A673 (cell line): ENCODE measurements at regions not wholly inside any gene's neighbourhood (a gene's known extent, or its start where the extent isn't known, plus 50 kb on each side); places are given as distances from the start of the nearest gene placed in this dataset.

ENCODE experiments used
- CTCF ChIP-seq: fragments of 300-800, 200-600 bp; sonication (generic); conservative IDR thresholded peaks from 2 replicates; pipeline ENCODE4 v1.5.1; 2017; ENCODE audit warnings: low read depth, mild to moderate bottlenecking, antibody characterized with exemption, low read length, moderate library complexity, mixed read lengths
- EZH2 ChIP-seq: fragments of 200-600 bp; sonication (generic); IDR thresholded peaks from 2 replicates; pipeline ENCODE4 v1.6.1; 2017; ENCODE audit warnings: borderline replicate concordance, low read depth, mild to moderate bottlenecking, mixed read lengths, antibody characterized with exemption, low read length; ENCODE audit not compliant: poor library complexity, severe bottlenecking

- no peak for TF ChIP-seq EZH2
- TF ChIP-seq CTCF: no peak
Measured at GRCh38 chr15:61549727-61550126, 320.6 kb upstream of the RORA start.
